ENCODE measurements at regions not wholly inside any gene's neighbourhood (a gene's known extent, or its start where the extent isn't known, plus 50 kb on each side); places are given as distances from the start of the nearest gene placed in this dataset.

DNA sequence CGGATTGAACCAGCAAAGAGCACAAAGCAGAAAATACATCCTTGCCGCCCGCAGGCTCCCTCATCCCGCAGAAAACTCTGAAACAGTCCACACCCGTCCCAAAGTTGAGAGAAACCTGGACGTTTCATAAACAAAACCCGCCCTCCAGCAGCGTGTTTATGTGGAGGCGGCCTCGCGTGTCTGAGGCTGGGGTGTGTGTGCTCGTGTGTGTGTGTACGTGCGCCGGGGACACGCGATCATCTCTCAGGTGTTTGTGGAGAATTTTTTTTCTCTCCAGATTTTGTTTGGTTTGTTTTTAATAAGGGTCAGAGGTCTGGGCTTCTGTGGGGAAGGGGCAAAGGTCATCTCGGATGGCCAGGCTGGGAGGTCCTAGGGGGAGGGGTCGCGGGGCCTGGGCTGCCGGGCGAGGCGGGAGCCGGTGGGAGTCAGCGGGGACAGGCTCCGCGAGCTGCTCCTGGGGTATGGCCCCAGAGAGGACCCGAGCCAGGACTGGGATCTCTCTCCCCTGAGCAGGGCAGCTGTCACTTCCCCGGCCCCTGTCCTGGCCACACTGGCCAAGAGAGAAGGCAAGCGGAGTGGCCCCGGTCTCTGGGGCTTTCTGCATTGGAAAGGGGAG is 206.4 kb downstream of the C9orf50 start:
- TF ChIP-seq, protein P1, sequence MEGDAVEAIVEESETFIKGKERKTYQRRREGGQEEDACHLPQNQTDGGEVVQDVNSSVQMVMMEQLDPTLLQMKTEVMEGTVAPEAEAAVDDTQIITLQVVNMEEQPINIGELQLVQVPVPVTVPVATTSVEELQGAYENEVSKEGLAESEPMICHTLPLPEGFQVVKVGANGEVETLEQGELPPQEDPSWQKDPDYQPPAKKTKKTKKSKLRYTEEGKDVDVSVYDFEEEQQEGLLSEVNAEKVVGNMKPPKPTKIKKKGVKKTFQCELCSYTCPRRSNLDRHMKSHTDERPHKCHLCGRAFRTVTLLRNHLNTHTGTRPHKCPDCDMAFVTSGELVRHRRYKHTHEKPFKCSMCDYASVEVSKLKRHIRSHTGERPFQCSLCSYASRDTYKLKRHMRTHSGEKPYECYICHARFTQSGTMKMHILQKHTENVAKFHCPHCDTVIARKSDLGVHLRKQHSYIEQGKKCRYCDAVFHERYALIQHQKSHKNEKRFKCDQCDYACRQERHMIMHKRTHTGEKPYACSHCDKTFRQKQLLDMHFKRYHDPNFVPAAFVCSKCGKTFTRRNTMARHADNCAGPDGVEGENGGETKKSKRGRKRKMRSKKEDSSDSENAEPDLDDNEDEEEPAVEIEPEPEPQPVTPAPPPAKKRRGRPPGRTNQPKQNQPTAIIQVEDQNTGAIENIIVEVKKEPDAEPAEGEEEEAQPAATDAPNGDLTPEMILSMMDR (conservative IDR thresholded peaks at IDR 0.05 in 1 of 2, IDR thresholded peaks at IDR 0.05 in 1 of 2; ENCODE audit: low read depth in 1 of 2, low read length in 2 of 2), result no peak
- TF ChIP-seq EZH2 (IDR thresholded peaks at IDR 0.05; ENCODE audit: low read length, missing control alignments), result no peak

All from fibroblast of lung (primary cell).